SU-DHL-6 (cell line): ENCODE measurements at regions not wholly inside any gene's neighbourhood (a gene's known extent, or its start where the extent isn't known, plus 50 kb on each side); places are given as distances from the start of the nearest gene placed in this dataset.

Source experiments
- H2AFZ ChIP-seq: fragments of 200-600 bp; sonication (generic); 2 replicates; pipeline ENCODE4 v1.6.1; 2014; ENCODE audit warnings: low read depth, mild to moderate bottlenecking, moderate library complexity, mixed read lengths, antibody characterized with exemption, low read length; ENCODE audit not compliant: severe bottlenecking
- H3F3A ChIP-seq: fragments of 200-600 bp; shearing (Covaris generic); 2 replicates; pipeline ENCODE4 v1.6.0; 2016; ENCODE audit warnings: antibody characterized with exemption, mild to moderate bottlenecking; ENCODE audit not compliant: insufficient read depth
- H3K27ac ChIP-seq: fragments of 200-600 bp; sonication (generic); 2 replicates; pipeline ENCODE4 v1.5.1; 2016; ENCODE audit warnings: low read depth, mild to moderate bottlenecking, low read length, moderate library complexity, mixed read lengths
- H3K27me3 ChIP-seq: fragments of 200-600 bp; sonication (generic), shearing (Covaris generic); 2 replicates; pipeline ENCODE4 v1.6.0; 2014; ENCODE audit warnings: mild to moderate bottlenecking, low read length
- H3K36me3 ChIP-seq: fragments of 200-600 bp; sonication (generic); 2 replicates; pipeline ENCODE4 v1.6.1; 2014; ENCODE audit warnings: mild to moderate bottlenecking, low read length, mixed read lengths
- H3K4me2 ChIP-seq: fragments of 300-600, 200-600 bp; shearing (Covaris generic), sonication (generic); 2 replicates; pipeline ENCODE4 v1.6.0; 2014; ENCODE audit warnings: low read length, low read depth, mild to moderate bottlenecking; ENCODE audit not compliant: poor library complexity, severe bottlenecking
- H3K4me3 ChIP-seq: fragments of 200-600 bp; sonication (generic); 2 replicates; pipeline ENCODE4 v1.5.1; 2014; ENCODE audit warnings: antibody characterized with exemption, low read length, mild to moderate bottlenecking, mixed read lengths; ENCODE audit not compliant: insufficient read depth, poor library complexity, severe bottlenecking
- H3K79me2 ChIP-seq: fragments of 200-600 bp; sonication (generic); 2 replicates; pipeline ENCODE4 v1.6.1; 2014; ENCODE audit warnings: mild to moderate bottlenecking, low read length, moderate library complexity; ENCODE audit not compliant: insufficient read depth
- H3K9ac ChIP-seq: fragments of 200-600 bp; sonication (generic); 2 replicates; pipeline ENCODE4 v1.7.0; 2014; ENCODE audit warnings: mild to moderate bottlenecking, low read length
- H3K9me2 ChIP-seq: fragments of 200-600 bp; sonication (generic); replicated peaks from 2 replicates; pipeline ENCODE4 v1.6.1; 2014; ENCODE audit warnings: low read length; ENCODE audit not compliant: insufficient read depth
- H3K9me3 ChIP-seq: fragments of 200-600 bp; sonication (generic); 2 replicates; pipeline ENCODE4 v1.6.1; 2014; ENCODE audit warnings: low read length, mixed read lengths; ENCODE audit not compliant: insufficient read depth
- H4K20me1 ChIP-seq: fragments of 200-600 bp; sonication (generic); 2 replicates; pipeline ENCODE4 v1.6.1; 2014; ENCODE audit warnings: low read depth, mild to moderate bottlenecking, antibody characterized with exemption, low read length, moderate library complexity, mixed read lengths
- EZH2phosphoT487 ChIP-seq: fragments of 200-600 bp; sonication (generic), shearing (Covaris generic); conservative IDR thresholded peaks from 2 replicates; pipeline ENCODE4 v1.6.1; 2018; ENCODE audit warnings: mild to moderate bottlenecking, antibody characterized with exemption, low read length, moderate library complexity, mixed read lengths
- TF ChIP-seq, protein P1 (sequence below): fragments of 200-600 bp; sonication (generic); IDR thresholded peaks from one replicate; pipeline ENCODE4 v1.5.1; 2017; ENCODE audit warnings: antibody characterized with exemption, mild to moderate bottlenecking, low read length, moderate library complexity; ENCODE audit not compliant: insufficient read depth, poor library complexity, severe bottlenecking

DNA sequence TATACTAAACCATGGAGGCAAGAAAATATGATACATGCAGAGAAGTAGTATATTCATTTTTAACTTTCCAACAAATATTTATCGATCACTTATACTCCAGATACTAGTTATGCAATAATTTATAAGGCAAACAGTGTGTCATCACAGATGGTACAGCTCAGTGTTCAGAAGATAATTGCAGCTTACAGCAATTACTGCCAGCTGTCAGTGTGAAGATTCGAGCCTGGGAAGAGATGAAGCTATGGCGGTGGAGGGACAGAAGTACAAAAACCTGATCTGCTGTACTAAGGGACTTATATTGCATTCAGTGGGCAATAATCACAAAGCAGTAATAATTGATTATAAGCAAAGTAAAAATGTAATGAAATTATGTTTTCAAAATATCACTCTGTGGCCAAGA, 170.6 kb upstream of the EPHA3 start:
- Histone ChIP-seq H3K27me3 (no peaks in the 10 kb centered on the region), H3K27ac (no peak overlapping the region), H3K9me3 (no peaks in the 10 kb centered on the region), H3K4me3 (no peak overlapping the region), H3K4me2 (no peak overlapping the region), H3K9ac (no peak overlapping the region), H3K9me2 (no peaks in the 10 kb centered on the region), H3K36me3 (no peaks in the 10 kb centered on the region), H2AFZ (no peak overlapping the region), H4K20me1 (no peaks in the 10 kb centered on the region), H3F3A (no peaks in the 10 kb centered on the region), H3K79me2 (no peaks in the 10 kb centered on the region)
- TF ChIP-seq, protein P1, sequence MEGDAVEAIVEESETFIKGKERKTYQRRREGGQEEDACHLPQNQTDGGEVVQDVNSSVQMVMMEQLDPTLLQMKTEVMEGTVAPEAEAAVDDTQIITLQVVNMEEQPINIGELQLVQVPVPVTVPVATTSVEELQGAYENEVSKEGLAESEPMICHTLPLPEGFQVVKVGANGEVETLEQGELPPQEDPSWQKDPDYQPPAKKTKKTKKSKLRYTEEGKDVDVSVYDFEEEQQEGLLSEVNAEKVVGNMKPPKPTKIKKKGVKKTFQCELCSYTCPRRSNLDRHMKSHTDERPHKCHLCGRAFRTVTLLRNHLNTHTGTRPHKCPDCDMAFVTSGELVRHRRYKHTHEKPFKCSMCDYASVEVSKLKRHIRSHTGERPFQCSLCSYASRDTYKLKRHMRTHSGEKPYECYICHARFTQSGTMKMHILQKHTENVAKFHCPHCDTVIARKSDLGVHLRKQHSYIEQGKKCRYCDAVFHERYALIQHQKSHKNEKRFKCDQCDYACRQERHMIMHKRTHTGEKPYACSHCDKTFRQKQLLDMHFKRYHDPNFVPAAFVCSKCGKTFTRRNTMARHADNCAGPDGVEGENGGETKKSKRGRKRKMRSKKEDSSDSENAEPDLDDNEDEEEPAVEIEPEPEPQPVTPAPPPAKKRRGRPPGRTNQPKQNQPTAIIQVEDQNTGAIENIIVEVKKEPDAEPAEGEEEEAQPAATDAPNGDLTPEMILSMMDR: no peak
- TF ChIP-seq EZH2phosphoT487: no peak

DNA sequence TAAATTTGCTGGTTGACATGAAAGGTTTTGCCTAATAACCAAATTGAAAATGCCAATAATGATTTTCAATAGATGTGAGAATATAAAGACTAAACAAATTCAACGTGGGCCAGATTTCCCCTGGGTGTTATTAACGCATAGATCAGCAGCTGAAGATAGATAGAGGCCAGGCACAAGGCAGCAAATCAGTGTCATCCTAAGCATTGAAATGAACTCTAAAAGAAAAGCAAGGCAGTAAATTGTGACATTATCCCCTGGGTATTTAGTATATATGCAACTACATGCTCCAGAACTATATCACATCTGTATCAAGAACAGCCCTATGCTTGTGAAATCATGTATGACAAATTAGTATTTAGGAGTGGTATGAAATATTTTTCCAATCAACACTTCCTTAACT, 167.1 kb upstream of the EPHA3 start:
- H3K9me3 ChIP-seq: no peaks in the 10 kb centered on the region
- no peaks in the 10 kb centered on the region for H3K9me2 ChIP-seq
- no peak overlapping the region for H3K9ac ChIP-seq
- no peak overlapping the region for H3K27ac ChIP-seq
- H3K4me3 ChIP-seq: no peak overlapping the region
- H3K27me3 ChIP-seq: no peaks in the 10 kb centered on the region
- H2AFZ ChIP-seq: no peak overlapping the region
- H3K79me2 ChIP-seq: no peaks in the 10 kb centered on the region
- H3K4me2 ChIP-seq: no peak overlapping the region
- no peaks in the 10 kb centered on the region for H4K20me1 ChIP-seq
- H3F3A ChIP-seq: no peaks in the 10 kb centered on the region
- H3K36me3 ChIP-seq: no peaks in the 10 kb centered on the region
- no peak for TF ChIP-seq EZH2phosphoT487
- TF ChIP-seq, protein P1: no peak

DNA sequence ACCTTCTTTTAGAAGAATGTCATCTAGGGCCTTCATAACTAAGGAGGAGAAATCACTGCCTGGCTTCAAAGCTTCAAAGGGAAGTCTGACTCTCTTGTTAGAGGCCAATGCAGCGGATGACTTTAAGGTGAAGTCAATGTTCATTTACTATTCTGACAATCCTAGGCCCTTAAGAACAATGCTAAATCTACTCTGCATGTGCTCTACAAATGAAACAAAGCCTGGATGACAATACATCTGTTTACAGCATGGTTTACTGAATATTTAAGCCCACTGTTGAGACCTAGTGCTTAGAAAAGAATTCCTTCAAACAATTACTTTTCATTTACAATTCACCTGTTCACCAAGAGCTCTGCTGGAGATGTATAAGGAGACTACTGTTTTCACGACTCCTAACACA, 160.4 kb upstream of the EPHA3 start:
- H3K4me3 ChIP-seq: no peak overlapping the region
- no peak overlapping the region for H3K27ac ChIP-seq
- H3K9ac ChIP-seq: no peak overlapping the region
- no peaks in the 10 kb centered on the region for H4K20me1 ChIP-seq
- H3K9me3 ChIP-seq: no peaks in the 10 kb centered on the region
- no peak overlapping the region for H2AFZ ChIP-seq
- H3K9me2 ChIP-seq: no peaks in the 10 kb centered on the region
- no peaks in the 10 kb centered on the region for H3K27me3 ChIP-seq
- no peaks in the 10 kb centered on the region for H3F3A ChIP-seq
- TF ChIP-seq, protein P1: no peak
- no peak for TF ChIP-seq EZH2phosphoT487
- H3K4me2 ChIP-seq: no peak overlapping the region
- H3K36me3 ChIP-seq: no peaks in the 10 kb centered on the region
- no peaks in the 10 kb centered on the region for H3K79me2 ChIP-seq

DNA sequence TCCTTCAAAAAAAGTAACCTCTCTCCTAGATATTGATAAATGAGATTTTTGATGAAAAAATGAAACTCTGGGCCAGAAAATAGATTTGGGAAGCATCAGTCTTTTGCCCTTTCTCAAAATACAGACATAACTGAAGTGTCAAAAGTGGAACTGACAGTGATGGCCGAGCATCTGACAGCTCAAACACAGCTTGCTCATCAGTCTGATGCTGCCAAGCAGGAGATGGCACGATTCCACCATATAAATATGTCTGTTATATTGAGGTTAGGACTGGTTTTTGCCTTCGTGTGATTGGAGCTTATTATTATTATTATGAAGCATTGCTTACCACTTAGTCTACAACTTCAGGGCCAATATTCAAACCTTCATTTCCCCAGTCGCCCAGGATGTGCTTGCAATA, 152.6 kb upstream of the EPHA3 start:
- no peaks in the 10 kb centered on the region for H4K20me1 ChIP-seq
- H3K9me2 ChIP-seq: no peaks in the 10 kb centered on the region
- H3F3A ChIP-seq: no peaks in the 10 kb centered on the region
- no peak overlapping the region for H3K4me2 ChIP-seq
- H3K9me3 ChIP-seq: no peaks in the 10 kb centered on the region
- H3K27ac ChIP-seq: no peak overlapping the region
- H3K4me3 ChIP-seq: no peak overlapping the region
- H3K9ac ChIP-seq: no peak overlapping the region
- no peaks in the 10 kb centered on the region for H3K79me2 ChIP-seq
- TF ChIP-seq EZH2phosphoT487: no peak
- TF ChIP-seq, protein P1: no peak
- H2AFZ ChIP-seq: no peak overlapping the region
- H3K36me3 ChIP-seq: no peaks in the 10 kb centered on the region
- H3K27me3 ChIP-seq: no peaks in the 10 kb centered on the region
